GM12878 (cell line): ENCODE measurements at regions not wholly inside any gene's neighbourhood (a gene's known extent, or its start where the extent isn't known, plus 50 kb on each side); places are given as distances from the start of the nearest gene placed in this dataset.

Experiments used
- CTCF ChIP-seq, 3 experiments: IDR thresholded peaks in 2 of 3; conservative IDR thresholded peaks in 1 of 3; 2 replicates each; pipeline ENCODE4 v1.5.1; 2011; ENCODE audit warnings: low read depth in 3 of 3, low read length in 3 of 3, mild to moderate bottlenecking in 3 of 3, control low read depth in 2 of 3, moderate library complexity in 2 of 3, inconsistent platforms in 1 of 3, mixed read lengths in 1 of 3; ENCODE audit not compliant: control insufficient read depth in 2 of 3, insufficient read depth in 1 of 3; ENCODE audit errors: extremely low read depth in 1 of 3
- EP300 ChIP-seq, 2 experiments: fragments of 150-350 bp in 1 of 2; IDR thresholded peaks; 2 replicates each; pipeline ENCODE4 v1.6.1; 2011 to 2012; ENCODE audit warnings: low read depth in 2 of 2, low read length in 2 of 2, borderline replicate concordance in 1 of 2, improper control_type of control experiment in 1 of 2, inconsistent platforms in 1 of 2; ENCODE audit not compliant: control insufficient read depth in 1 of 2
- NR2C2 ChIP-seq: IDR thresholded peaks from 2 replicates; pipeline ENCODE4 v1.6.1; 2011; ENCODE audit warnings: borderline replicate concordance, low read depth; ENCODE audit not compliant: control insufficient read depth, insufficient read length
- POLR2AphosphoS5 ChIP-seq: IDR thresholded peaks from 2 replicates; pipeline ENCODE4 v1.6.1; 2011; ENCODE audit warnings: mild to moderate bottlenecking, low read length, inconsistent platforms
- TCF7 ChIP-seq: IDR thresholded peaks from 2 replicates; pipeline ENCODE4 v1.6.1; 2014; ENCODE audit warnings: antibody characterized with exemption, borderline replicate concordance

- TF ChIP-seq NR2C2 (no peak), EP300 (IDR thresholded peaks at IDR 0.05; ENCODE audit: borderline replicate concordance in 1 of 2, control insufficient read depth in 1 of 2, low read depth in 2 of 2, low read length in 2 of 2) (no peak), CTCF (IDR thresholded peaks at IDR 0.05 in 2 of 3, conservative IDR thresholded peaks at IDR 0.05 in 1 of 3; ENCODE audit: control insufficient read depth in 2 of 3, extremely low read depth in 1 of 3, insufficient read depth in 1 of 3, low read depth in 3 of 3, low read length in 3 of 3) (no peak), POLR2AphosphoS5 (no peak), TCF7 (no peak)
Observed at GRCh38 chr5:98258939-98259338, 514.5 kb upstream of the RGMB start.
